Osteoblast (primary cell): ENCODE measurements at regions not wholly inside any gene's neighbourhood (a gene's known extent, or its start where the extent isn't known, plus 50 kb on each side); places are given as distances from the start of the nearest gene placed in this dataset.

ENCODE experiments used
- DNase-seq: peaks from one replicate; pipeline ENCODE4 v3.0.0; 2011; ENCODE audit warnings: low spot score, mixed read lengths; ENCODE audit not compliant: insufficient read length; ENCODE audit errors: missing footprints
- H2AFZ ChIP-seq: 2 replicates; pipeline ENCODE4 v1.6.0; 2011; ENCODE audit warnings: mild to moderate bottlenecking, low read length
- H3K27ac ChIP-seq: 2 replicates; pipeline ENCODE4 v1.5.1; 2011; ENCODE audit warnings: mild to moderate bottlenecking, low read depth, low read length, moderate library complexity
- H3K27me3 ChIP-seq: 2 replicates; pipeline ENCODE4 v1.6.0; 2012; ENCODE audit warnings: mild to moderate bottlenecking, control low read depth, inconsistent platforms, low read length, moderate library complexity; ENCODE audit not compliant: insufficient read depth
- H3K36me3 ChIP-seq: 2 replicates; pipeline ENCODE4 v1.5.1; 2011; ENCODE audit warnings: mild to moderate bottlenecking, low read length, control low read depth, moderate library complexity; ENCODE audit not compliant: insufficient read depth
- H3K4me1 ChIP-seq: 2 replicates; pipeline ENCODE4 v1.5.1; 2011; ENCODE audit warnings: mild to moderate bottlenecking, low read length, control low read depth, moderate library complexity; ENCODE audit not compliant: insufficient read depth
- H3K4me2 ChIP-seq: 2 replicates; pipeline ENCODE4 v1.6.0; 2011; ENCODE audit warnings: mild to moderate bottlenecking, low read length; ENCODE audit not compliant: insufficient read depth
- H3K4me3 ChIP-seq: fragments of 200-600 bp; sonication (generic); 3 replicates; pipeline ENCODE4 v1.5.1; 2012; ENCODE audit warnings: mild to moderate bottlenecking, low read length, inconsistent platforms; ENCODE audit not compliant: insufficient read depth
- H3K79me2 ChIP-seq: 2 replicates; pipeline ENCODE4 v1.6.0; 2012; ENCODE audit warnings: mild to moderate bottlenecking, low read length, control low read depth, inconsistent platforms; ENCODE audit not compliant: insufficient read depth
- H3K9me3 ChIP-seq: 2 replicates; pipeline ENCODE4 v1.5.1; 2011; ENCODE audit warnings: low read depth, low read length, control low read depth
- H4K20me1 ChIP-seq: 2 replicates; pipeline ENCODE4 v1.6.0; 2012; ENCODE audit warnings: mild to moderate bottlenecking, low read length, control low read depth; ENCODE audit not compliant: insufficient read depth
- TF ChIP-seq, protein P1 (sequence below): IDR thresholded peaks from 2 replicates; pipeline ENCODE4 v1.5.1; 2011; ENCODE audit warnings: mild to moderate bottlenecking, low read depth, low read length, moderate library complexity; ENCODE audit errors: extremely low read depth

- Histone ChIP-seq H3K36me3 (no peaks in the 10 kb centered on the region), H3K79me2 (no peaks in the 10 kb centered on the region), H3K27me3 (no peaks in the 10 kb centered on the region), H3K4me3 (no peak overlapping the region), H3K9me3 (no peaks in the 10 kb centered on the region), H3K4me2 (peak overlapping the region; percentile 41), H4K20me1 (no peaks in the 10 kb centered on the region), H3K4me1 (peaks cover 38% of the 10 kb centered on the region), H3K27ac (peak overlapping the region; percentile 18), H2AFZ (no peak overlapping the region)
- TF ChIP-seq, protein P1, sequence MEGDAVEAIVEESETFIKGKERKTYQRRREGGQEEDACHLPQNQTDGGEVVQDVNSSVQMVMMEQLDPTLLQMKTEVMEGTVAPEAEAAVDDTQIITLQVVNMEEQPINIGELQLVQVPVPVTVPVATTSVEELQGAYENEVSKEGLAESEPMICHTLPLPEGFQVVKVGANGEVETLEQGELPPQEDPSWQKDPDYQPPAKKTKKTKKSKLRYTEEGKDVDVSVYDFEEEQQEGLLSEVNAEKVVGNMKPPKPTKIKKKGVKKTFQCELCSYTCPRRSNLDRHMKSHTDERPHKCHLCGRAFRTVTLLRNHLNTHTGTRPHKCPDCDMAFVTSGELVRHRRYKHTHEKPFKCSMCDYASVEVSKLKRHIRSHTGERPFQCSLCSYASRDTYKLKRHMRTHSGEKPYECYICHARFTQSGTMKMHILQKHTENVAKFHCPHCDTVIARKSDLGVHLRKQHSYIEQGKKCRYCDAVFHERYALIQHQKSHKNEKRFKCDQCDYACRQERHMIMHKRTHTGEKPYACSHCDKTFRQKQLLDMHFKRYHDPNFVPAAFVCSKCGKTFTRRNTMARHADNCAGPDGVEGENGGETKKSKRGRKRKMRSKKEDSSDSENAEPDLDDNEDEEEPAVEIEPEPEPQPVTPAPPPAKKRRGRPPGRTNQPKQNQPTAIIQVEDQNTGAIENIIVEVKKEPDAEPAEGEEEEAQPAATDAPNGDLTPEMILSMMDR, result no peak
- DNase-seq, result no peak
Measured at GRCh38 chr16:54459509-54460262, 173.1 kb upstream of the IRX3 start.

GRCh38 chr16:54458923-54459322, 172.3 kb upstream of the IRX3 start:
- Histone ChIP-seq H3K79me2 (no peaks in the 10 kb centered on the region), H4K20me1 (no peaks in the 10 kb centered on the region), H3K4me2 (peak overlapping the region; percentile 41), H3K4me1 (peaks cover 38% of the 10 kb centered on the region), H2AFZ (no peak overlapping the region), H3K27me3 (no peaks in the 10 kb centered on the region), H3K36me3 (no peaks in the 10 kb centered on the region), H3K9me3 (no peaks in the 10 kb centered on the region), H3K27ac (no peak overlapping the region), H3K4me3 (no peak overlapping the region)
- TF ChIP-seq, protein P1, result no peak
- DNase-seq, result no peak

DNA sequence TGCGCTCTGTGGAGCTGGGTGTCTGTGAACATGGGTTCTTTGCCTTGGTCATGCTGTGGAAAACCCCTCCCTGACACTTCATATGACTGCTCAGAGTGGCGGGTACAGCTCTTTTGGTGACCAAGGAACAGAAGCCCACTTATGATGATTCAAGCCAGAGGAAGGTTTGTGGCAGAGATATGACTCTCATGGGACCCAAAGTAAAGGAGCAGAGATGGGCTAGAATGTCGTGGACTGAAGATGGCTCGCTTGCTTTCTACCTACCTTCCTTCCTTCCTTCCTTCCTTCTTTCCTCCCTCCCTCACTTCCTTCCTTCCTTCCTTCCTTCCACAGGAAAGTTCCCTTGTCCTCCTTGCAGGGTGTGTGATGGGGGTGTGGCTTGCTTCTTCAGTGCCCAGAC, 169.7 kb upstream of the IRX3 start:
- no peak for DNase-seq
- Histone ChIP-seq H4K20me1 (no peaks in the 10 kb centered on the region), H3K79me2 (no peaks in the 10 kb centered on the region), H3K9me3 (no peaks in the 10 kb centered on the region), H3K4me2 (no peak overlapping the region), H3K27ac (no peak overlapping the region), H2AFZ (no peak overlapping the region), H3K4me1 (peaks cover 23% of the 10 kb centered on the region), H3K27me3 (no peaks in the 10 kb centered on the region), H3K4me3 (no peak overlapping the region), H3K36me3 (no peaks in the 10 kb centered on the region)
- TF ChIP-seq, protein P1, result no peak

GRCh38 chr16:54455030-54455725, 168.6 kb upstream of the IRX3 start:
- H4K20me1 ChIP-seq, result no peaks in the 10 kb centered on the region
- H3K36me3 ChIP-seq, result no peaks in the 10 kb centered on the region
- H3K4me3 ChIP-seq, result no peak overlapping the region
- DNase-seq, result peak; percentile 73
- TF ChIP-seq, protein P1, result no peak
- no peak overlapping the region for H3K27ac ChIP-seq
- H2AFZ ChIP-seq, result no peak overlapping the region
- H3K27me3 ChIP-seq, result no peaks in the 10 kb centered on the region
- no peaks in the 10 kb centered on the region for H3K9me3 ChIP-seq
- H3K79me2 ChIP-seq, result no peaks in the 10 kb centered on the region
- no peak overlapping the region for H3K4me2 ChIP-seq
- H3K4me1 ChIP-seq, result peaks cover 12% of the 10 kb centered on the region
